ENCODE measurements at regions not wholly inside any gene's neighbourhood (a gene's known extent, or its start where the extent isn't known, plus 50 kb on each side); places are given as distances from the start of the nearest gene placed in this dataset.
A peak's percentile ranks its signal among the peaks of the same experiment; 100 is the strongest.
"Not testable (repeated sequence)": the region's sequence is repeated elsewhere in the genome, so short reads cannot be mapped to it uniquely, and the experiment has no call there.

DNA sequence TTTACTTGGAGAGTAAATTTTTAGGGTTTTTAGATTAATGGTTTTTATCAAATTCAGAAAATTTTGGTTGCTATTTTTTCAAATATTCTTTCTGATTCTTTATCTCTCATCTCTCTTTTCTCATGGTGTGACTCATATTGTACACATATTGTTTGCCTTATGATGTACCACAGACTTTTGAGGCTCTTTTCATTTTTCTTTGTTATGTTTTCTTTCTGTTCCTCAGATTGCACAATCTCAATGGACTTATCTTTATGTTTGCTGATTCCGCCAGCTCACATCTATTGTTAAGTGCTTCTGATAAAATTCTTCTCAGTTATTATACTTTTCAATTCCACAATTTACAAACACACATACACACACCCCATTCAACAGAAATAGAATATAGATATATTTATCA is 168.2 kb upstream of the IGFBP3 start:
- in situ Hi-C loops (cut with MboI; ENCODE audit: low pct_unique_long_range_greater_than_20kb in 2 of 9, low sequenced_read_pairs in 9 of 9, unreplicated experiment in 9 of 9), result no loop called here
- Histone ChIP-seq H3K27ac (no peak overlapping the region), H3K4me1 (replicated peaks in 1 of 2) (no peaks in the 10 kb centered on the region), H3K4me3 (no peak overlapping the region)
- no peak for ATAC-seq (replicated peaks in 6 of 8)
- 89 to 100% (median 100%) methylated on average over 1 of the region's 1 CpG; no CpG with 5 or more reads in 1 of the 10 experiments for WGBS, 10 experiments

DNA sequence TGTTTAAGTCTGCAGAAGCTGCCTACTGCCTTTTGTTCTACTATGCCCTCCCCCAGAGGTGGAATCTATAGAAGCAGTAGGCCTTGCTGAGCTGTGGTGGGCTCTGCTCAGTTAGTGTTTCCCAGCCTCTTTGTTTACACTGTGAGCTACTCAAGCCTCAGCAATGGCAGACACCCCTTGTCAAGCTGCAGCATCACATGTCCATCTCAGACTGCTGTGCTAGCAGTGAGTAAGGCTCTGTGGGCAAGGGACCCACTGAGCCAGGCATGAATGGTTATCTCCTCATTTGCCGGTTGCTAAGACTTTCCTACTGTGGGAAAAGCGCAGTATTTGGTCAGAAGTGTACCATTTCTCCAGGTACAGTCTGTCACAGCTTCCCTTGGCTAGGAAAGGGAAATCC is 167.4 kb upstream of the IGFBP3 start:
- in situ Hi-C loops (cut with MboI; ENCODE audit: low pct_unique_long_range_greater_than_20kb in 2 of 9, low sequenced_read_pairs in 9 of 9, unreplicated experiment in 9 of 9); H3K4me3 ChIP-seq; H3K4me1 ChIP-seq (replicated peaks in 1 of 2); H3K27ac ChIP-seq: not testable (repeated sequence)
- WGBS, 10 experiments, result 60 to 100% (median 89%) methylated on average over 1 to 2 of the region's 2 CpGs; no CpG with 5 or more reads in 6 of the 10 experiments
- peak in 2 of 8 experiments; percentile 27 to 57 for ATAC-seq (replicated peaks in 6 of 8)

DNA sequence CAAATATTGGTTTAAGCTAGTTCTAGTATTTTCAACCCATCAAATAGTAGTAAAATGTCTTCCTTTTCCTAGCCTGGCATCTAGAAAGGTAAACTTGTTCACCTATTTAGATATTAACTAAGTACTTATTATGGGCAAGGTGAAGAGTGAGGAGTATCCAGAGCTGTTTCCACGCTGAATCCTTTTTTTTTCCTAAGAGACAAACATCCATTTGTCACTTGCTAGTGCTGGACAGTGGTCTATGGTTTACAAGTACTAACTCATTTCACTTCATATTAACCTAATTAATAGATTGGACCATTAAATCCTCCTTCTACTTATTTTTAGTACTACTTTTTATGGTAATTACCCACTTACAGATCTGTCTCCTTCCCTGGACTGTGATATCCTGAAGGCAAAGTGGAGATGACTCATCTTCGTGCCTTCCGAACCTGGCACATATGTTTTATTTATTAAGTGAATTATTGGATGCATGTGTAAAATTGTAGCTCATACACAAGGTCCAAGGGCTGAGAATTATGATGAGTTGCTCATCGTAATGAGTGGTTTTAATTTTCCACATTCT is 159.6 kb upstream of the IGFBP3 start:
- no peak overlapping the region for H3K27ac ChIP-seq
- peak in 5 of 8 experiments; percentile 4 to 97 (median 70) for ATAC-seq (replicated peaks in 6 of 8)
- no peak overlapping the region for H3K4me3 ChIP-seq
- no peaks in the 10 kb centered on the region for H3K4me1 ChIP-seq (replicated peaks in 1 of 2)
- WGBS, 10 experiments, result 25 to 100% (median 44%) methylated on average over 1 to 4 of the region's 4 CpGs; no CpG with 5 or more reads in 1 of the 10 experiments
- in situ Hi-C loops (cut with MboI; ENCODE audit: low pct_unique_long_range_greater_than_20kb in 2 of 9, low sequenced_read_pairs in 9 of 9, unreplicated experiment in 9 of 9), result no loop called here

DNA sequence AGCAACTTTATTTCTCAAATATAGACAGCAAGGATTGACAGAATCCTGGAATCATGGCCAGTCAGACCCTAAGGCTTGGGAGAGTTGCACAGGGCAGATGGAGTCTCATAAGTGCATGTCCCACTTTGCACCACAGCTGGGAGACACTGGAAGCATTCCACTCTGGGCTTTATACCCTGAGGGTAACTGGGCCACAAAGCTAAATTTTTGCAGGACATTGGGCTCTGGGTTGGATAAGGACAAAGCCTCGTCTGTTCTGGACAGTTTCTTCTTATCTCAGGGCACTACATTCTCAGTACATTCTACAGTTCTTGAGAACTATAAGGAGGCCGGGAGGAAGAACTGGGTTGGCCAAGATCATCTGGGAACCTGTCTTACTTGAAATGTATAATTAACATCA is 158.3 kb upstream of the IGFBP3 start:
- no peak for ATAC-seq (replicated peaks in 6 of 8)
- Histone ChIP-seq H3K27ac (no peak overlapping the region), H3K4me1 (replicated peaks in 1 of 2) (no peaks in the 10 kb centered on the region), H3K4me3 (no peak overlapping the region)
- WGBS, 10 experiments, result 0 to 100% (median 71%) methylated on average over 1 to 2 of the region's 2 CpGs; no CpG with 5 or more reads in 5 of the 10 experiments
- in situ Hi-C loops (cut with MboI; ENCODE audit: low pct_unique_long_range_greater_than_20kb in 2 of 9, low sequenced_read_pairs in 9 of 9, unreplicated experiment in 9 of 9), result no loop called here

DNA sequence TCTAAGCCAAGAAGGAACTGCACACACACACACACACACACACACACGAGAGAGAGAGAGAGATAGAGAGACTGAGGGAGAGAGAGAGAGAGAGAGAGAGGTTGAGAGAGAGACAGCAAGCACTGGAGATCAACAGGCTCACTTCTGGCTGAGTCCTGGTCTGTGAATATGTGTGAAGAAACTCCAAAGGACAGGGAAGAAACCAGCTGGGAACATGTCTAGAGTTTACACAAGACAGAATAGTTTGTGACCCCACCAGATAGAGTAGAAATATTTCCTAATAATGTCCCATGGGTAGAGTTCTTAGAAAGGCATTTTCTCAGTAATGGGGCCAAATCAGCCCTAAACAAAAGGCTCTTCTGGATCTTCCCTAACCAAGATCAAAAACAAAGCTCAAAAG is 155.5 kb upstream of the IGFBP3 start:
- in situ Hi-C loops (cut with MboI; ENCODE audit: low pct_unique_long_range_greater_than_20kb in 2 of 9, low sequenced_read_pairs in 9 of 9, unreplicated experiment in 9 of 9), result no loop called here
- WGBS, 10 experiments, result 0 to 40% methylated on average over 1 of the region's 1 CpG; no CpG with 5 or more reads in 8 of the 10 experiments
- Histone ChIP-seq H3K4me1 (replicated peaks in 1 of 2) (no peaks in the 10 kb centered on the region), H3K4me3 (no peak overlapping the region), H3K27ac (no peak overlapping the region)
- ATAC-seq (replicated peaks in 6 of 8), result no peak

DNA sequence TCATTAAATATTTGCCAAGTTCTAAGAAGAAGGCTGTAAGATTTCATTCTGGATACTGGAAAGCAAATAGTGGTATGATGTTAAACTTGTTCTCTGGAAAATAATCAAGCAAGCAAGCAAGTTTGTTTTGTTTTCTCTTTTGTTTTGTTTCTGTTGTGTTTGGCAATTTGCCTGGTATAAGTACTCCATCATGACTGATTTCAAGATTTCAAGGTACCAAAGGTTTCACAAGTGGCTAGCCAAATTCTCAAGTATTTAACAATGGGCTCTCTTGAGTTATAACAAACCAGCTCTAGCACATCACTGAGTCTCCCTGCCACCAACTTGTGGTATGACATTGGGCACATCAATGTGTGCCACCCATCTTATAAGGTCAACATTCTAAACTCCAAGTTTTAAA is 151.7 kb upstream of the IGFBP3 start:
- Histone ChIP-seq H3K4me3 (no peak overlapping the region), H3K27ac (no peak overlapping the region), H3K4me1 (replicated peaks in 1 of 2) (no peaks in the 10 kb centered on the region)
- in situ Hi-C loops (cut with MboI; ENCODE audit: low pct_unique_long_range_greater_than_20kb in 2 of 9, low sequenced_read_pairs in 9 of 9, unreplicated experiment in 9 of 9), result no loop called here
- no peak for ATAC-seq (replicated peaks in 6 of 8)

DNA sequence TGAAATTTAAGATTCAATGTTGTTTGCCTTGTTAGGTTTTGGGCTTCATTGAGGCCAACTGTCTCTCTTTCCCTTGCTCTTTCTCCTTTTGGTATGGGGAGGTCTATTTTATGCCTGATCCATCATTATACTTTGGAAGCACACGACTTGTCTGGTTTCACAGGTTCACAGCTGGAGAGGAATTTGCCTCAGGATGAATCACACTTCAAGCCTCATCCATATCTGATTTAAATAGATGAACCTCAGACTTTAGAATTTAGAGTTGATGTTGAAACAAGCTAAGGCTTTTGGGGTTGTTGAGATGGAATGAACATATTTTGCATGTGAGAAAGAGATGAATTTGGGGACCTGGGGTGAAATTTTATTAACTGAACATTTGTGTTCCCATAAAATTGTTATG is 150.5 kb upstream of the IGFBP3 start:
- Histone ChIP-seq H3K4me3 (no peak overlapping the region), H3K4me1 (replicated peaks in 1 of 2) (no peaks in the 10 kb centered on the region), H3K27ac (no peak overlapping the region)
- in situ Hi-C loops (cut with MboI; ENCODE audit: low pct_unique_long_range_greater_than_20kb in 2 of 9, low sequenced_read_pairs in 9 of 9, unreplicated experiment in 9 of 9), result no loop called here
- WGBS, 10 experiments, result 22 to 100% (median 67%) methylated on average over 1 of the region's 1 CpG; no CpG with 5 or more reads in 5 of the 10 experiments
- ATAC-seq (replicated peaks in 6 of 8), result no peak

DNA sequence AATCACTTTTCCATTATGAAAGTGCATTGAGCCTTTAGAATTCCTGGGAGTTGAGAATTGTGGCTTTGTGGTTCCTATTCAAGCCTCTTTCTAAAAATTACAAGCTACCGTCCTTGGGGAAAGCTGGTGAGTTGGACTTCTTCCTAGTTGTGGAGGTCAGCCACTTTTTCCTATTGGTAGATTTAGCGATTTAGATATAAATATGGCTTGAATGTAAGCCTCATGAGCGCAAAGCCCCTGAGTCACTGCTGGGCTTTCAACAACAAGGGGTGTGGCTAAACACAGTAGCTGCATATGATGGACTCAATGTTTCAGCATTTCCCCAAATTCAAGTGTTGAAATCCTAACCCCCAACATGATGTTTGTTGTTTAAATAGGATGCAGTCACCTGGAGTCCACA is 150.0 kb upstream of the IGFBP3 start:
- no peak for ATAC-seq (replicated peaks in 6 of 8)
- H3K4me1 ChIP-seq (replicated peaks in 1 of 2), result no peaks in the 10 kb centered on the region
- no peak overlapping the region for H3K4me3 ChIP-seq
- no peak overlapping the region for H3K27ac ChIP-seq
- 80 to 100% (median 94%) methylated on average over 1 to 3 of the region's 3 CpGs; no CpG with 5 or more reads in 4 of the 10 experiments for WGBS, 10 experiments
- in situ Hi-C loops (cut with MboI; ENCODE audit: low pct_unique_long_range_greater_than_20kb in 2 of 9, low sequenced_read_pairs in 9 of 9, unreplicated experiment in 9 of 9), result no loop called here

DNA sequence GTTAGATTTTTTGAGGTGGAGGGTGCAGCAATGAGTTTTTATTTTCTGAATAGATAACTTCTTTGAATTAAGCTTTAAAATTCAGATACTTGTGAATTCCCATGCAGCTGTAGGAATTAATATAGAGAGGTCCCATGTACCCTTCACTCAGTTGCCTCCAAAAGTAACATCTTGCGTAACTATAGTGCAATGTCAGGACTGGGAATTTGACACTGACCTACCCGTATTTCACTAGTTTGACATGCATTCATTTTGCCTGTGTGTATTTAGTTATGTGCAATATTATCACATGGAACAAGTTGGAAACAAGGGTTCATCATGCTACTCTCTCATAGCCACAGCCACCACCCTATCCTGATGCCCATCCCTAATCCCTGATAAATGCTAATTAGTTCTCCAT is 147.1 kb upstream of the IGFBP3 start:
- no peaks in the 10 kb centered on the region for H3K4me1 ChIP-seq (replicated peaks in 1 of 2)
- in situ Hi-C loops (cut with MboI; ENCODE audit: low pct_unique_long_range_greater_than_20kb in 2 of 9, low sequenced_read_pairs in 9 of 9, unreplicated experiment in 9 of 9), result no loop called here
- 69 to 100% (median 83%) methylated on average over 1 to 2 of the region's 2 CpGs; no CpG with 5 or more reads in 3 of the 10 experiments for WGBS, 10 experiments
- no peak overlapping the region for H3K4me3 ChIP-seq
- ATAC-seq (replicated peaks in 6 of 8), result no peak
- H3K27ac ChIP-seq, result no peak overlapping the region

DNA sequence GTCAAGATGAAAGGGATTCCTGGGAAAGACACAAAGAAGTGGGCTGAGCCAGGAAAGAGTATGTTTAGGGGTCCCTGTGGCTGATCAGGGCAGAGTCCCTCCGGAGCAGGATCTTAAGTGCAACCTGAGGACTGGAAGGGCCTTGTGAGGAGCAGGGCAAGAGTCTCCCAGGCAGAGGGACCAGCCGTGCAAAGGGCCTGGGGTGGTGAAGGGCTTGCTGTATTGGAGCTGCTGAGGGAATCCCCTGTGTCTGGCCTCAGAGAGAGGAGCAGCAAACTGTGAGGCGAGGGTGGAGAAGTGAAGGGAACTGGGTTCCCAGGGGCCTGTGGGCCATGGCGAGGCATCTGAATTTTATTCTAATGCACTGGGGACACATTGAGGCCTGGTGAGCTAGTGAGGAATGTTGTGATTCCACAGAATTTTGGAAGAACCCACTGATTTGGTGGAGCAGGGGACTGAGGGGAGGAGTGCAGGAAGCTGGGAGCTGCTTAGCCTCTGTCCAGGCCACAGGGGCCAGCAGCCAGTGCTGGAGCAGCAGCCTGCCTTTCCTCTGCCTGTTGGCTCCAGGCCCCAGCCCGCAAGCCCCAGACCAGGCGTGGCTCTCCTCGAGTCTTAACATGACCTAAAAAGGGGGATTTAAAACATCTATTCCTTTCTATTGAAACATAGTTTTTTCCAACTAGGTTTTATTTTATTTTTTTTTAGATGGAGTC is 138.4 kb upstream of the IGFBP3 start:
- no peak for ATAC-seq (replicated peaks in 6 of 8)
- Histone ChIP-seq H3K27ac (no peak overlapping the region), H3K4me1 (replicated peaks in 1 of 2) (no peaks in the 10 kb centered on the region), H3K4me3 (no peak overlapping the region)
- 43 to 100% (median 81%) methylated on average over 2 to 7 of the region's 7 CpGs; no CpG with 5 or more reads in 2 of the 10 experiments for WGBS, 10 experiments
- in situ Hi-C loops (cut with MboI; ENCODE audit: low pct_unique_long_range_greater_than_20kb in 2 of 9, low sequenced_read_pairs in 9 of 9, unreplicated experiment in 9 of 9), result no loop called here

DNA sequence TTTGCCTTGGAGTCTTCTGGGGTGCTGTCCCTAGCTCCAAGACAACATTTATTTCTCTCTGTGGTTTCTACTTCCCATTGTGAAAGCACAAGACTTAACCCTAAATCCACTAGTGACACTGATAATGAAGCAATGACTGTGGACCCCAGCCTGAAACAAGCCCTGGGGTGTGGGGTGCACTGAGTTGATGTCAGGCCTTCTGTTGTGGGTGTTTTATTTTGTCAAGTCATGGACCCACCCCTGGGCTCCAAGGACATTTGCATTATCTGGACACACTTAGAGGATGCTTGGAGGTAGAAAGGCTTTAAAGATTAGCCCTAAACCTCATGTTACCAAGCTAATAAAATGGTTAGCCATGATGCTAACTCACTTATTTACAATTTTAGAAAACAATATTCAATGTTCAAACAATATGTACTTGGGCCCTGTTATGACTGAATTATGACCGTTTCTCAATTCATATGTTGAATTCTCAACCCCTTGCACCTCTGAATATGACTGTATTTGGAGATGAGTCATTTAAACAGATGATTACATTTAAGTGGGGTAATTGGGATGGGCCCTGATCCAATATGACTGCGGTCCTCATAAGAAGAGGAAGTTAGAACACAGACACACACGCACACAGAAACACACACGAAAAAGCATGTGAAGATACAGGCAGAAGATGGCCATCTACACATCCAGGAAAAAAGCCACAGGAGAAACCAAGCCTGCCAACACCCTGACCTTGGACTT is 137.2 kb upstream of the IGFBP3 start:
- no peak overlapping the region for H3K27ac ChIP-seq
- WGBS, 10 experiments, result 0 to 100% (median 80%) methylated on average over 1 to 4 of the region's 4 CpGs; no CpG with 5 or more reads in 3 of the 10 experiments
- no peaks in the 10 kb centered on the region for H3K4me1 ChIP-seq (replicated peaks in 1 of 2)
- in situ Hi-C loops (cut with MboI; ENCODE audit: low pct_unique_long_range_greater_than_20kb in 2 of 9, low sequenced_read_pairs in 9 of 9, unreplicated experiment in 9 of 9), result no loop called here
- no peak overlapping the region for H3K4me3 ChIP-seq
- peak in 2 of 8 experiments; percentile 63 to 64 for ATAC-seq (replicated peaks in 6 of 8)

DNA sequence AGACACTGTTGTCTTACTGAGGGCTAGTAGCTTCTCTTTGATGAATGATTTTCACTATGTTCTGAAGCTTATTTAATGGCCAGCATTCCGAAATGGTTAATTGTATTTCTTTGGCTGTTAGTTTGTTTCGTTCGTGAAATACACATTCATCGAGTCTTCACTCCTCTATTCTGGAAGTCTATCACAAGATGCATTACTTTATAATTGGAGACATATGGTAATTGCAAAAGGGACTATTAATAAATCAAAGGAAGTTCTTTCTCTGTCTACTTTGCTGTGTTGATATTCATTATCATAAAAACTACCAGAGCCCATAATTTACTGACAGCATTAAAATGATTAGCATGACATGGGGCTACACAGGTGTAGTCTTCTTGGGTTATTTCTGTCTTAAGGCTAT is 133.8 kb upstream of the IGFBP3 start:
- ATAC-seq (replicated peaks in 6 of 8), result peak in 3 of 8 experiments; percentile 47 to 57 (median 54)
- Histone ChIP-seq H3K4me3 (no peak overlapping the region), H3K4me1 (replicated peaks in 1 of 2) (no peaks in the 10 kb centered on the region), H3K27ac (no peak overlapping the region)
- in situ Hi-C loops (cut with MboI; ENCODE audit: low pct_unique_long_range_greater_than_20kb in 2 of 9, low sequenced_read_pairs in 9 of 9, unreplicated experiment in 9 of 9), result no loop called here
- WGBS, 10 experiments, result 0 to 83% (median 66%) methylated on average over 1 to 4 of the region's 4 CpGs

DNA sequence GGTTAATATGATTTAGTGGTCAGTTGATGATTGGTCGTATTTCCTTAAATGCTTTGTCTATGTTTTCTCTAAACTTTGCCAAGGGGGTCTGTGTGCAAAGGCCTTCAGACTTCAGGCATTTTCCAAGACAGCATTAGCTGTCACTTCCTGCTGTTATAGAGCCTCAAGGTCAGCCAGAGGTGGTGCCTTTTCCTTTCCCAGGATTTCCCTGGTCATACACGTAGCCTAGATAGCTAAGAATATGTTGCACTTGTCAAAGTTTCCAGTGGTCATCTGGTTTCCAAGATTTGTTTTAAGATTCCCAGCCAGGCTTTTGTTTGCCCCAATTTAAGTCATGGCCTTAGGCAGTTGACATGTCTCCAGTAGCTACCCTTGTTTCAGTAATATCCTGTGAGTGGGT is 133.2 kb upstream of the IGFBP3 start:
- in situ Hi-C loops (cut with MboI; ENCODE audit: low pct_unique_long_range_greater_than_20kb in 2 of 9, low sequenced_read_pairs in 9 of 9, unreplicated experiment in 9 of 9), result no loop called here
- 13 to 100% (median 72%) methylated on average over 1 to 2 of the region's 2 CpGs; no CpG with 5 or more reads in 2 of the 10 experiments for WGBS, 10 experiments
- no peak for ATAC-seq (replicated peaks in 6 of 8)
- Histone ChIP-seq H3K27ac (no peak overlapping the region), H3K4me1 (replicated peaks in 1 of 2) (no peaks in the 10 kb centered on the region), H3K4me3 (no peak overlapping the region)
